Type B pancreatic cell (in vitro differentiated cells): ENCODE measurements at regions not wholly inside any gene's neighbourhood (a gene's known extent, or its start where the extent isn't known, plus 50 kb on each side); places are given as distances from the start of the nearest gene placed in this dataset.

Experiments used
- DNase-seq: peaks from one replicate; pipeline ENCODE4 v3.0.0; 2021; ENCODE audit warnings: mixed read lengths; ENCODE audit not compliant: unreplicated experiment; ENCODE audit errors: extremely low spot score
- H3K27ac Mint-ChIP-seq: 2 replicates; pipeline ENCODE4 v1.8.0; 2021; ENCODE audit warnings: mild to moderate bottlenecking, mixed read lengths
- H3K27me3 Mint-ChIP-seq: 2 replicates; pipeline ENCODE4 v1.8.0; 2021; ENCODE audit warnings: mixed read lengths
- H3K36me3 Mint-ChIP-seq: 2 replicates; pipeline ENCODE4 v1.8.0; 2021; ENCODE audit warnings: mixed read lengths
- H3K4me1 Mint-ChIP-seq: one replicate; pipeline ENCODE4 v1.8.0; 2021; ENCODE audit warnings: mixed read lengths; ENCODE audit not compliant: unreplicated experiment
- H3K4me3 Mint-ChIP-seq: 2 replicates; pipeline ENCODE4 v1.8.0; 2021; ENCODE audit warnings: mild to moderate bottlenecking, mixed read lengths
- H3K9me3 Mint-ChIP-seq: 2 replicates; pipeline ENCODE4 v1.8.0; 2021; ENCODE audit warnings: mixed read lengths
- TF ChIP-seq, protein P1 (sequence below): fragments of 200-600 bp; sonication (generic); conservative IDR thresholded peaks from 2 replicates; pipeline ENCODE4 v1.5.0; 2021; ENCODE audit warnings: antibody characterized with exemption, mild to moderate bottlenecking

DNA sequence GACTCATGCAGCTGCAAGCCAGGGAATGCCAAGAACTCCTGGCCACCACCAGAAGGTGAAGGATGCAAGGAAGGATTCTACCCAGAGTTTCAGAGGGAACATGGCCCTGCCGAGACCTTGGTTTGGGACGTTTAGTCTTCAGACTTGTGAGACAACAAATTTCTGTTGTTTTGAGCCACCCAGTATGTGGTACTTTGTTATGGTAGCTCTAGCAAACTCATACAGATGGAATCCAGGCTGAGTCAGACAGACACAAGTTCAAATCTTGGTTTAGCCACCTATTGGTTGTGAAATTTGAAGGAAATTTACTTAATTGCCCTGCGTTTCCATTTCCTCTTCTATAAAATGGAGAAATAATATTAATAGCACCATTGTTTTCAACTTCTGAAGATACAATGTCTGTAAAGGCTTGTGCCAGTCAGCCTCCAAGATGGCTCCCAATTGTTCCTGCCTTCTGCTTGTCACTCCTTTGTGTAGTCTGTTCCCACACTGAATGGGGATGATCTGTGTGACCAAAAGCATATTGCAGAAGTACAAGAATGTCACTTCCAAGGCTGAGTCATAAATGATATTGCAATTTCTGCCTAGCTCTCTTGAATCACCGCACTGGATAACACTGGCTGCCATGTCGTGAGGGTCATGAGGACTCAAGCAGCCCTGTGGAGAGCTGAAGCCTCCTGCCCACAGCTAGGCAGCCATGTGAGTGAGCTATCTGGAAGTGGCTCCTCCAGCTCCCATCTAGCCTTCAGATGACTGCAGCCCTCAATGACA, 223.5 kb upstream of the PROK2 start:
- no peak overlapping the region for H3K27ac Mint-ChIP-seq
- H3K27me3 Mint-ChIP-seq: peaks cover 10% of the 10 kb centered on the region
- no peaks in the 10 kb centered on the region for H3K36me3 Mint-ChIP-seq
- H3K9me3 Mint-ChIP-seq: no peaks in the 10 kb centered on the region
- TF ChIP-seq, protein P1, sequence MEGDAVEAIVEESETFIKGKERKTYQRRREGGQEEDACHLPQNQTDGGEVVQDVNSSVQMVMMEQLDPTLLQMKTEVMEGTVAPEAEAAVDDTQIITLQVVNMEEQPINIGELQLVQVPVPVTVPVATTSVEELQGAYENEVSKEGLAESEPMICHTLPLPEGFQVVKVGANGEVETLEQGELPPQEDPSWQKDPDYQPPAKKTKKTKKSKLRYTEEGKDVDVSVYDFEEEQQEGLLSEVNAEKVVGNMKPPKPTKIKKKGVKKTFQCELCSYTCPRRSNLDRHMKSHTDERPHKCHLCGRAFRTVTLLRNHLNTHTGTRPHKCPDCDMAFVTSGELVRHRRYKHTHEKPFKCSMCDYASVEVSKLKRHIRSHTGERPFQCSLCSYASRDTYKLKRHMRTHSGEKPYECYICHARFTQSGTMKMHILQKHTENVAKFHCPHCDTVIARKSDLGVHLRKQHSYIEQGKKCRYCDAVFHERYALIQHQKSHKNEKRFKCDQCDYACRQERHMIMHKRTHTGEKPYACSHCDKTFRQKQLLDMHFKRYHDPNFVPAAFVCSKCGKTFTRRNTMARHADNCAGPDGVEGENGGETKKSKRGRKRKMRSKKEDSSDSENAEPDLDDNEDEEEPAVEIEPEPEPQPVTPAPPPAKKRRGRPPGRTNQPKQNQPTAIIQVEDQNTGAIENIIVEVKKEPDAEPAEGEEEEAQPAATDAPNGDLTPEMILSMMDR: no peak
- peaks cover 22% of the 10 kb centered on the region for H3K4me1 Mint-ChIP-seq
- DNase-seq: no peak
- H3K4me3 Mint-ChIP-seq: no peak overlapping the region

DNA sequence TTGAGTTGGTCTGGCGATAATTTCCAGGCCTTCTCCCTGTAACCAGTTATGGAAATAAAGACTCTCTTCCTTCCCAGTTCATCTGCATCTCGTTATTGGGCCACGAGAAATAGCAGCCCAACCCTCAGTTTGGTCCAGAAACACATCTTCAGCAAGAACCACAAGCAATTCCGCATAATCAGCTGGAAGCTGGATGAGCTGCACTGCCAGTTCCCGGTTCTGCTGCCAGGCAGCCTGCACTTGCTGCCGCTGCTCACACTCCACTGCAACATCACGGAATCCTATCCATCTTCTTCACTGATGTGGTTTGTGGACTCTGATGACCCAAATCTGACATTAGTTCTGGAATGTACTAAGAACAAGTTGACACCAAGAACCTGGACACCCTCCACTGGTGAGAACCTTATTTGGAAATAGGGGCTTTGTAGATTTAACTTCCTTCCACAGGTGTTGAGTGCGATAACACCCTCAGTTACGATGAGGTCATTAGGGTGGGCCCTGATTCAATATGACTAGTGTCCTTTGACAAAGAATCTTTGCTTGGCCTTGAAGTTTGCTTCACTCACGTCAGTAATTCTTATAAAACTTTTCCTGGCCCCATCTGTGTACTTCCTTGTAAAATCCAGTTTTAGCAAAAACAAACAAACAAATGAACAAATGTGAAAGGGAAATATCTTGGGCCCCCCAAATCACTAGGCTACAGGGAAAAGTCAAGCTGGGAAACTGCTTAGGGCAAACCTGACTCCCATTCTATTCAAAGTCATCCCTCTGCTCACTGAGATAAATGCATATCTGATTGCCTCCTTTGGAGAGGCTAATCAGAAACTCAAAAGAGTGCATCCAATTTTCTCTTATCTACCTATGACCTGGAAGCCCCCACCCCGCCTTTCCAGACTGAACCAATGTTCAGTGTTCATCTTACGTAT, 221.9 kb upstream of the PROK2 start:
- H3K36me3 Mint-ChIP-seq: no peaks in the 10 kb centered on the region
- no peak overlapping the region for H3K27ac Mint-ChIP-seq
- H3K27me3 Mint-ChIP-seq: peaks cover 10% of the 10 kb centered on the region
- TF ChIP-seq, protein P1: no peak
- H3K4me3 Mint-ChIP-seq: no peak overlapping the region
- H3K9me3 Mint-ChIP-seq: no peaks in the 10 kb centered on the region
- no peak for DNase-seq
- H3K4me1 Mint-ChIP-seq: peaks cover 17% of the 10 kb centered on the region

DNA sequence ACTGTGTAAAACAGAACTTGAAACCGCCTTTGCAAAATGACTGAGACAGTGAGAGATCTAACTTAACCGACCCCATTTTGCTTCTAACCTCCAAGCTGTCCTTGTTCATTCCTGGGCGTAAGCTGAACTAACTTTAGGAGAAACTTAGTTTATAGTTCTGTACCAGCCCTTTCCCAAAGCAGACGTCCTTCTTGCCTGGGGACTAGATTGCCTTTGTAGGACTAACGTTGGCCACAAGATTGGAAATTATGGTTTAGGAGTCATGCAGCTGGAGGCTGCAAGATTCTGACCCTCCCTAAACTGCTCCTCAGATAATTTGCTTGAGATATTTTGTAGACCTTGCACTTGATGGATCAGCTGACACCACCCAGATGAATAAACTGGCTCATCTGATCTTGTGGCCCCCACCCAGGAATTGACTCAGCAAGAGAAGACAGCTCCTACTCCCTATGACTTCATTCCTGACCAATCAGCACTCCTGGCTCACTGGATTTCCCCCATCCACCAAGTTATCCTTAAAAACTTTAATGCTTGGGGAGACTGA, 219.9 kb upstream of the PROK2 start:
- H3K9me3 Mint-ChIP-seq: no peaks in the 10 kb centered on the region
- H3K4me3 Mint-ChIP-seq: no peak overlapping the region
- no peaks in the 10 kb centered on the region for H3K36me3 Mint-ChIP-seq
- peaks cover 8% of the 10 kb centered on the region for H3K4me1 Mint-ChIP-seq
- H3K27ac Mint-ChIP-seq: no peak overlapping the region
- TF ChIP-seq, protein P1: no peak
- DNase-seq: no peak
- peaks cover 7% of the 10 kb centered on the region for H3K27me3 Mint-ChIP-seq

DNA sequence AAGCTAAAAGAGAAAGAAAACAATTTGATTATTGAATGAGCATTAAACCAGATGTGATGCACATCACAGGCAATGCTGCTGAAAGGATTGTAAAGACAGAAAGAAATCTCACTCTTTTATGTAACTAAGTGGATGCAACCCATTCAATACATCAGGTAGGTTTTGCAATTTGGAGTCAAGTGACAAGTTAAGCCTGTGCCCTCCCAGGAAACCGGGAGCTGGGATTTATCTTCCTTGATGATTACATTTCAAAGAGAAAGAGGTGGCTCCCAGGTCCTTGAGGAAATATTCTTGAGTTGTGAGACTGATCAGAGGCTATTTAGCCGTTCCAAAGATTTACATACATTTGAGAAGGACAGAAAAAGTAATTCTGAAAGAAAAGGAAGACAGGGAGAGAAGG, 219.0 kb upstream of the PROK2 start:
- Mint-ChIP-seq H3K9me3 (no peaks in the 10 kb centered on the region), H3K4me3 (no peak overlapping the region), H3K36me3 (no peaks in the 10 kb centered on the region), H3K4me1 (peaks cover 5% of the 10 kb centered on the region), H3K27me3 (peaks cover 7% of the 10 kb centered on the region), H3K27ac (no peak overlapping the region)
- TF ChIP-seq, protein P1: no peak
- DNase-seq: no peak

DNA sequence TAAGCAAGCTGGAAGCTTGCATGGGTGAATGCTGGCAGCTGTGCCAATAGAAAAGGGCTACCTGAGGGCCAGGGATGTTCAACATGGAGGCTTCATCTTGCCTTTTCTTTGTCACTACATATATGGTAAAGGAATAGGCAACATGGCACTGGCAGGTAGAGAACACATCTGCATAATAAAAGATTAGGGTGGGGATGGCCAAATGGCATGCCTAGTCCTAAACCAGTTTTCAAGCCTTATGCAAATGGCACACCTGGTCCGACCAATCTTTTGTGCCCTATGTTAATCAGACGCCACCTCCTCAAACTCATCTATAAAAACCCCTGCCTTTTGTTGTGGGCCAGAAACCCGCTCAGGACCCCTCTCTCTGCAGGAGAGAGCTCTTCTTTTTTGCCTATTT, 216.8 kb upstream of the PROK2 start:
- Mint-ChIP-seq H3K27me3 (peaks cover 15% of the 10 kb centered on the region), H3K27ac (no peak overlapping the region), H3K9me3 (no peaks in the 10 kb centered on the region), H3K4me1 (peaks cover 5% of the 10 kb centered on the region), H3K36me3 (no peaks in the 10 kb centered on the region), H3K4me3 (no peak overlapping the region)
- TF ChIP-seq, protein P1: no peak
- DNase-seq: no peak
